Esophagus muscularis mucosa (tissue), 2 donors: ENCODE measurements at regions not wholly inside any gene's neighbourhood (a gene's known extent, or its start where the extent isn't known, plus 50 kb on each side); places are given as distances from the start of the nearest gene placed in this dataset.

ENCODE experiments used
- POLR2A ChIP-seq: fragments of 450-650 bp; IDR thresholded peaks from one replicate; pipeline ENCODE4 v1.6.1; 2017; ENCODE audit warnings: antibody characterized with exemption, moderate library complexity, mild to moderate bottlenecking, low read depth
- POLR2AphosphoS5 ChIP-seq, 2 donors: sonication (generic); formaldehyde crosslinking; IDR thresholded peaks; one replicate each; pipeline ENCODE4 v1.6.1; 2017; ENCODE audit warnings: antibody characterized with exemption in 2 of 2

DNA sequence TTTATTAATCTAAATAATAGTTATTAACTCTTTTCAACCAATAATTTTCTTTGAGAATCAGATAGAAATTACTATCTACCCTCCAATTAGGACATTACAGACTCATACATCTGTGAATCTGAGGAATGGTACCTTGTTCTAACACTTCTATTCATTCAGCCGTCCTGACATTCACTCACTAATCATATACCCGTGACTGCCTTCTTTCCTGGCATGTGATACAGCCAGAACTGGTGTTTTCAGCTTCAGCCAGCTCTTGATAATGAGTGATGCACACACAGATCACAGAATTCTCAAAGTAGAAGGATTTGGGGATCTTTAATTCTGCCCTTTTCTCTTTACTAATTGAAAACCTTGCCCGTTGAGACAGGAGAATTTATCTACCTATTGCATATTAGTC is 499.9 kb downstream of the UTRN start:
- TF ChIP-seq POLR2AphosphoS5 (IDR thresholded peaks at IDR 0.05) (no peak), POLR2A (no peak)
